LNCAP (cell line): ENCODE measurements at regions not wholly inside any gene's neighbourhood (a gene's known extent, or its start where the extent isn't known, plus 50 kb on each side); places are given as distances from the start of the nearest gene placed in this dataset.

ENCODE experiments used
- TF ChIP-seq, protein P1 (sequence below): fragments of 450-650 bp; IDR thresholded peaks from 2 replicates; pipeline ENCODE4 v1.5.1; 2017; ENCODE audit warnings: mild to moderate bottlenecking

DNA sequence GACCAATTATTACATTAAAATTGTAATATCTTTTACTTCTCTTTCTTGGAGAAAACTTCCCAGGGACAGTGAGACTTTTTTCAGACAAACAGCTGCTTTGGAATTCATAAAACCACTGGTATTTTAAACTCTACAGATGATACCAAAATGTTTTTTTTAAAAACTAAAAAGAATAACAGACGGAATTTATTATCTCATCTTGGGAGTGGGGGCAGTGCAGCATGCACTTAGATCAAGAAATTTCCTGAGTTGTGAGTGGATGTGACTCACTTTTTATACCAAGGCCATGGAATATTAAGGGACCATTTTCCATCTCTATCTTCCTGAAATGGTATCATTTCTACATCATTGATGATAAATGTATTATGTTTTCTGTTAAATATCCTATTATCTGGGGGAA is 422.8 kb upstream of the HNRNPA3 start:
- TF ChIP-seq, protein P1, sequence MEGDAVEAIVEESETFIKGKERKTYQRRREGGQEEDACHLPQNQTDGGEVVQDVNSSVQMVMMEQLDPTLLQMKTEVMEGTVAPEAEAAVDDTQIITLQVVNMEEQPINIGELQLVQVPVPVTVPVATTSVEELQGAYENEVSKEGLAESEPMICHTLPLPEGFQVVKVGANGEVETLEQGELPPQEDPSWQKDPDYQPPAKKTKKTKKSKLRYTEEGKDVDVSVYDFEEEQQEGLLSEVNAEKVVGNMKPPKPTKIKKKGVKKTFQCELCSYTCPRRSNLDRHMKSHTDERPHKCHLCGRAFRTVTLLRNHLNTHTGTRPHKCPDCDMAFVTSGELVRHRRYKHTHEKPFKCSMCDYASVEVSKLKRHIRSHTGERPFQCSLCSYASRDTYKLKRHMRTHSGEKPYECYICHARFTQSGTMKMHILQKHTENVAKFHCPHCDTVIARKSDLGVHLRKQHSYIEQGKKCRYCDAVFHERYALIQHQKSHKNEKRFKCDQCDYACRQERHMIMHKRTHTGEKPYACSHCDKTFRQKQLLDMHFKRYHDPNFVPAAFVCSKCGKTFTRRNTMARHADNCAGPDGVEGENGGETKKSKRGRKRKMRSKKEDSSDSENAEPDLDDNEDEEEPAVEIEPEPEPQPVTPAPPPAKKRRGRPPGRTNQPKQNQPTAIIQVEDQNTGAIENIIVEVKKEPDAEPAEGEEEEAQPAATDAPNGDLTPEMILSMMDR: no peak

GRCh38 chr2:176790468-176790867 is 422.1 kb upstream of the HNRNPA3 start:
- TF ChIP-seq, protein P1: no peak

DNA sequence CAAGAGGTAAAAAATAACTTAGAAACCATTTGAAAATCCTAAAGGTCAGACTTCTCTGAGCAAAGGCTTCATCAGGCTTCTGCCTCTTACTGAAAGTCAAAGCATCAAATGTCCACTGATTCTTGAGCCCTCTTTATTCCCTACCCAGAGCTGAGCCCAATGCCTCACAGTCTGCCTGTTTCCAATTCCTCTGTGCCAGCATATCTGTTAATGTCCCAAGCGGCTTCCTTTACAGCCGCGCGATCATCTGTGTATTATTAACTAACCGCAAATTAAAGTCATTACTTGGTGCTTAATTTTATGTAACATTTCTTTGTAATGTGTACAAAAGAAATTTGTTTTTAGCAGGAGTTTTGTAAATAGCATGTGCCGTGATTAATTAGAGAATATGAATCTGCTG is 418.8 kb upstream of the HNRNPA3 start:
- TF ChIP-seq, protein P1: no peak

DNA sequence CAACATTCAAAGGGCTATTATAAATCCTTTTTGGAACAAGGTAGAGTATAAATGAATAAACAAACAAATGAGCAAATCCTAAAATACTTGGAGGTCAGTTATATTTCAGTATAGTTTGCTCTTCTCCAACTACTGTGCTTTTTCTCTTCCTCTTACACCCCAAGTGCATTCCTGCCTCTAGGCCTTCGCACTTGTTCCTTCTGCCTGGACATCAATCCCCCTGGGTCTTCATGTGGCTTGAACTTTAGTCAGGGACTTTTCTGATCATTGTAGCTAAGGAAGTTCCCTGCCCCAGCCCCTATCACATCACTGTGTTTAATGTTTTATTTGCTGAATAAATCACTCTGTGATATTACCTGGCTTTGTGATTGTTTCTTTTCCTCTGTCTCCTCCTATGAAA is 418.2 kb upstream of the HNRNPA3 start:
- TF ChIP-seq, protein P1: no peak

DNA sequence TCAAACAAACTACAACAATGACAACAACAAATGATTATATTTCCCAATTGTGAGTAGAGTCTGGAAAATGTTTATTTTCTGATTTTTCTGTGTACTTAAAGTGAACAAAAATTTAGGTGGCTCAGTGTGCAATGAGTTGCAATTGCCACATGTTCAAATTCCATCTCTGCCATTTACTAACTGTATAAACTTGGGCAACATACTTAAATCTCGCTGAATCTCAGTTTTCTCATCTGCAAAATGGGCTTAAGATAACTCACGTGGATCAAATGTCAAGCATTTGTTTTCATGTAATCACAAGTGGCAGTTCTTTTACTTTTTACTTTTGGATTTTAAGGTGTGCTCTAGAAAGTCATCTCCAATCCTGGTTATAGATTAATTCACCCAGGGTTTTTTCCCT is 416.8 kb upstream of the HNRNPA3 start:
- TF ChIP-seq, protein P1: no peak

- TF ChIP-seq, protein P1: no peak
Measured at GRCh38 chr2:176804392-176804791, 408.2 kb upstream of the HNRNPA3 start.

GRCh38 chr2:176805345-176805744 is 407.2 kb upstream of the HNRNPA3 start:
- TF ChIP-seq, protein P1: no peak

DNA sequence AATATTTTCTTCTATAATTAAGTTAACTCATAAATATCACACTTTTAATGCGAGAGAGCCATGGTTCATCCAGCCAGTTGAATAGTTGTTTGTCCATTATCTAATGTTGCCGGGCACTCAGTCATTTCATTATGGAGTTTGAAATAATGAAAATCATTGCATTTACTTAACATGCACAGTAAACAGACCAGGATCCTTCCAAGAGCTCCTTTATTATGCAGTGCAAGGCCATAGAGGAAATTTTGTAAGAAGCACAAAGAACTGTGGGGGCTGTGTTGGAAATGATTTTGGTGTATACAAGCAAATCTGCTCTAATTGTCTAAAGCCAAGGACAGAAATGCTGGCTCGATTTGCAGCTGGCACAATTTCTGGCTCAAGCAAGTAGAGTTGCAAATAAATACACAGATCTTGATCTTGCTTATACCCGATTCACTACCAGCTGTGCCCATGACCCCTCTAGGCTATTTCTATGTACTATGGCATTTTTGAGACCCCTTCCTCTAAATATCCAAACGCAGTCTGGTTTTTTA is 400.3 kb upstream of the HNRNPA3 start:
- TF ChIP-seq, protein P1: no peak
